ENCODE measurements at regions not wholly inside any gene's neighbourhood (a gene's known extent, or its start where the extent isn't known, plus 50 kb on each side); places are given as distances from the start of the nearest gene placed in this dataset.

- no peak for DNase-seq (ENCODE audit: low read depth in 2 of 2)
These were observed 364.1 kb upstream of the HS6ST1 start for GRCh38 chr2:128682729-128683284.

DNA sequence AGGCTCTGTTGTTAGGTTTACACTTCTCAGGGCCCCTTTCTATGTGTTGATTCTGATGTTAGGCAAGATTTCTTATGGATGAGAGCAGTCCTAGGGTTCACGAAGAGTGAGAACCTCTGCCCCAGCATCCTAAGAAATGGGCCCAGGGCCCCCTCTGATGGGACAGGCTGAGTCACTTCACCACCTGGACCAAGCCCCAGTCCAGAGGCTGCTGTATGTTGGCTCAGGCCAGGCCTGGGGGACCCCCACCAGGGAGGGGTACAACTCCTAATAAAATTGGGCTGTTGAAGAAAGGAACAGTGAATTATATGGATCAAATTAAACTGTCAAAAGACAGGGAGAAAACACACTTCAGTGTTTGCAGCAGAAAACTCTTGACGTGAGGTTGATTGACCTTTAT, 365.9 kb upstream of the HS6ST1 start:
- DNase-seq (ENCODE audit: low read depth in 2 of 2) = no peak

DNA sequence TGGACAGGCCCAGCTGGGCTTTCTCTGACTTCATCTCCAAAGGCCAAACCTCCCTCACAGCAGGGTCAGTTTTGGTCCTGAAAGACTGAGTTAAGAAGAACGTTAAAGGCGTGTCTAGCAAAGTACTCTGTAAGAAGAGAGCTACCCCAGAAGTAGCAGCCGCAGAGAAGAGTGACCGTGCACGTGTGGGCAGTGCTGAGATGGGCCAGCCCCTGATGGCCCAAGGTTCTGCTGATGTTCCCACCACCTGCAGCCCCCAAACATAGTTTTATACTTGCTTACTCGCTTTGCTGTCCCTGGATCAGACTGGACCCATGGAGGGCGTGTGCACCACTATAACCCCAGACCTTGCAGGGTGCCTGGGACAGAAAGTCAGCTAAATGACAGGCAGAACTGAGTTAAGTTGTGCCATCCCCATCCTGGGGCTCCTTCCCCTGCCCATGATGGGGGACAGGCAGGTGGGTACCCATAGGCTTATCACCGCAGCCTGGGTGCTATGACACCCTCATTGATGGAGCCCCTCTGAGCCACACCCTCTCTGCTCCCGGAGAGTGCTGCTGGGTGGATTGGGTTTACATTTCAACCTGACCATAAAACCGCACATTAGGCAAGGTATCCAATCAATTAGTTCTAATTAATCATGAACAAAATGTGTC, 367.3 kb upstream of the HS6ST1 start:
- DNase-seq (ENCODE audit: low read depth in 2 of 2) = no peak

DNA sequence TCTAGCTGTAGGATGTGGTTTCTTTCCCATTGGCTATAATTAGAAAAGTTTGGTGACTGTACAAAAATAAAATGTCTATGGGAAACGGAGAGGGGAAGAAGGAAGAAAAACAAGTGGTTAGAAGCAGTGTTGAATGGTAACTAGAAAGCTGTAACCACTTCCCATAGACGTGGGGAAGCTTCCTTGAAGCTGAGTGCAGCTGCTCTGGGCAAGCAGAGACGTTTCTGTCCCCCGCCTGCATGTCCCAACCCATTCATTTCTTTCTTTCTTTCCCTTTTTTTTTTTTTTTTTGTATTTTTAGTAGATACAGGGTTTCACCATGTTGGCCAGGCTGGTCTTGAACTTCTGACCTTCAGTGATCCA, 367.8 kb upstream of the HS6ST1 start:
- DNase-seq (ENCODE audit: low read depth in 2 of 2) = no peak

DNA sequence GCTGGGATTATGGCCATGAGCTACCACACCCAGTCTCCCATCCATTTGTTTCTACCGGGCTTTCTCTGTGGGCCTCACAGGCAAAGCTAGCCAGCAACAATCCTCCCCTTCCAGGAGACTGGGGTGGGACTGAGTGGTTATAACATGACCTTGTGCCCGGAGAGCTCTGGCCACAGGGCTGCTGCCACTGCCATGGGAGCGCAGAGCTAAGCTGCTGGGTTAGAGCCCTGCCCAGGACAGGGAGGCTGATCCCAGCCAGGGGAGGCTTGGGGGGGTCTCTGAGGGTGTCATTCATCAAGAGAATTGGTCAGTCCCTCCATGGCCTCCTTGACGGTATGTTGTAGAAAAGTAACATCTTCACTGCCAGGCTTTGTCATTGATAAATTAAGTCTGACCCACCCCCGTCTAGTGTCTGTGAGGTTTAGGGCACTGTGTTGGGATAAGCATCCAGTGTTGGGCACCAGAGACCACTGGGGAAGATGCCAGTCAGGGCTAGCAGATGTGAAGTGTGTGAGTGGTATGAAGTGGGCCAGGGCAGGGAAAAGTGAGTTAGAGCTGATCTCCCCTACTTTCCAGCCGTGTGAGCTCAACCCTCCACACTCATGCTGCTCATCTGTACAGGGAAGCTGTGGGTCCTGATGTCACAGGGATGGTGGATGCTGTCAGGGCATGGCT, 368.4 kb upstream of the HS6ST1 start:
- DNase-seq (ENCODE audit: low read depth in 2 of 2) = no peak

DNA sequence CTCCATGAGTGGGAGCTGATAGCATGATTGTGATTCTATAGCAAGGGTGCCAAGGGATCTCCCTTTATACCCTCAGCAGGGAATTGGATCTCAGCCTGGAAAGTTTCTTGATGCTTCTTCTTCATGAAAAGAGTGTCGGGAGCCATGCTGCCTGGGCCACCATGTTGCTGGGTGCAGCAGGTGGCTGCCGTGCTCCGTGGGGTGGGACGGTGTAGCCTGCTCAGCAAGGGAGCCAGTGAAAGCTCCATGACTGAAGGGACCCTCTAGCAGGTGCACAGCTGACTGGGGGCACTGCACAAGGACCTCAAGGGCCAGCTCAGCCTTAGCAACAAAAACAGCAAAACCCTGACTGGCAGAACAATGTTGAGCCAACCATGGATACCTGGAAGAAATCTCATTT, 368.9 kb upstream of the HS6ST1 start:
- DNase-seq (ENCODE audit: low read depth in 2 of 2) = no peak

DNA sequence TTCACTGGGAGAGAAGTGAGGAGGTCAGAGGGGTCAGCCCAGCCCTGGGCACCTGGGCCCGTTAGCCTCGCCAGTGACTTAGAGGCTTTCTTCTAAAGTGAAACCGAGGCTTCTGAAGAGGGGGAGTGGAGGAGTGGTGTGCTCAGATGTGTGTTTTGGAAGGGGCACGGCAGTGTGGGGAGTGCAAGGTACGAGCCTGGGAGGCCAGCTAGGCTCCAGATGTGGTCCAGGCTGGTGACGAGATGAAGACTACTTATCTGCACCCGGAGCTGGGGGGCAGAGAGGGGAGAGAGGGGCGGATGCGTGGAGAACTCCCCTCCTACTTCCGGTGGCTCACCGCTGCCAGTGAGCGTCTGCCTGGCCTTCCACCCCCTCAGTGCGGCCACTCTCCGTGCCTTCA, 371.3 kb upstream of the HS6ST1 start:
- no peak for DNase-seq (ENCODE audit: low read depth in 2 of 2)

- DNase-seq (ENCODE audit: low read depth in 2 of 2) = no peak
These were observed 371.8 kb upstream of the HS6ST1 start for GRCh38 chr2:128690431-128690830.

GRCh38 chr2:128690869-128691268, 372.2 kb upstream of the HS6ST1 start:
- DNase-seq (ENCODE audit: low read depth in 2 of 2) = no peak

DNA sequence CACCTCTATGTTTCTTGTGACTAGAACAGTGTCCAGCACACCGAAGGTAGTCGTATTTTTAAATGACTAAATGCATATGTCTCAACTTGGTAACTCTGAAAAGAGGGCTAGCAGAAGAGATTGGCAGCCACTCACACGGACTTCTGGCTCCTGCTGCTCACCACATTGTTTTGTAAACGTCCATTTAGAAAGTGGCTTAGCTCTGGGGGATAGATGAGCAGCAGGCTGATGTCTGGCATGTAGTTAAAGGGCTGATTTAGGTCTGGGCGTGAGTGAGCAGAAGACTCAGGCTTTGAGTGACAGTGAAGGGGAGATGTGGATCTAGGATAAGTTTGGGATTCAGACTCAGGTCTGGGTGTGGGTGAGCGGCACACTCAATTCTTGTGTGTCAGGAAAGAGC, 372.9 kb upstream of the HS6ST1 start:
- DNase-seq (ENCODE audit: low read depth in 2 of 2) = no peak

DNA sequence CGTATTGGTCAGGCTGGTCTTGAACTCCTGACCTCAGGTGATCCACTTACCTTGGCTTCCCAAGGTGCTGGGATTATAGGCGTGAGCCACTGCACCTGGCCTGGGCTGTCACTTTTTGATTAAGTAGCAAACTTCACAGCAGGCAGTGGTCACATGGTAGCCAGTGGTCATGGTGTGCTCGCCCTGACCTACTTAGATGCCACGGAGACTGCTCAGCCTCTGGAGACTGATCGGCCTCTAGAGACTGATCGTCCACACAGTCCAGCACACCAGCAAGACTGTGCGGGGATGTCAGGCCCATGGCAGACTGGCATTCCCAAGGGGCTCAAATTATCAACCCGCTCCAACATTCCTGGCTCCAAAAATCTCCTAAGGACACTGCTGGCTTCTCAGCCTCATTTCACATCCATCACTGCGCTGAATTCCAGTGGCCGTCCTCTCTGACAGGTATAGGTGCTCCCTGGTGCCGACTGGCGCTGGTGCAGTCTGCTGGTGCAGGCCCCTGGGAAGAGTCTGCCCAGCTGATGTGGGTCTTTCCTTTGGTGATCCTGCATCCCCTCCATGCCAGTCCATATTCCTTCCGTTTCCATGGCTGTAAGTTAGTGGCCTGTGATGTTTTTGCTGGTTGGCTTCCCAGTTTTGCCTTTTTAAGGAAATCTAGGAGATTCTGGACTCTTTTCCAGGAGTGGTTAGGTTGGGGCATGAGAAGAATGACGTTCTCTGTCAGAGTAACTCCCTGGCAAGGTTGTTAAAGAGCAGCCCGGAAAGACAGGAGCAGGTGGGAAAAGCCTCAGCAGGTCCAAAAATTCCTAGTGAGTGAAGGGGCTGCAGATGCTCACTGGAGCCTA, 374.5 kb upstream of the HS6ST1 start:
- DNase-seq (ENCODE audit: low read depth in 2 of 2) = no peak

GRCh38 chr2:128693743-128694029, 375.0 kb upstream of the HS6ST1 start:
- no peak for DNase-seq (ENCODE audit: low read depth in 2 of 2)

DNA sequence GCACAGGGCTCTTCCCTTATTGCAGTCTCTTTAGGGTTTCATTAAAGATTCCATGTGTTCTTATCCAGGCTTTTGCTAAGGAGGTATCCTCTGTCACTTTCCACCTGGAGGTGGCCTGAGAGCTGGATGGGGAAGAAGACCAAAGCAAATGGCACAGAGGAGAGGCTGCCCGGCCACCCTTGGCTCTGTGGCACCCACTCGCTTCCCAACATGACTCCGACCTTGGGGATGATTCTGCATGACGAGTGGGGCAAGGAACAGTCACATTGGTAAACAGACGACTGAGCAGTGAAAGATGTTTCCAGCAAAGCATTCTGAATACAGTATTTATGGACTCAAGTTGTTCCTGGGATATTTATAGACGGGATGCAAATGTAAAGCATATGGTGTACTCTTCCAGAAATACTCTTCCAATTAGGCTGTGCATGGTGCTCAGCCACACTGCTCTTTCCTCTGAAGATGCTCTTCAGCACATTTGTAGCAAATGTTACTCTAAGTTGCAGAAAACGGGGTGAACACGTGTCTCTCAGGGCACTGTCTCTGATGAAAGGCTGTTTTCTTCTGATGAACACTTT, 377.1 kb upstream of the HS6ST1 start:
- DNase-seq (ENCODE audit: low read depth in 2 of 2) = no peak

- DNase-seq (ENCODE audit: low read depth in 2 of 2) = no peak
These were observed 377.8 kb upstream of the HS6ST1 start for GRCh38 chr2:128696421-128696820.

DNA sequence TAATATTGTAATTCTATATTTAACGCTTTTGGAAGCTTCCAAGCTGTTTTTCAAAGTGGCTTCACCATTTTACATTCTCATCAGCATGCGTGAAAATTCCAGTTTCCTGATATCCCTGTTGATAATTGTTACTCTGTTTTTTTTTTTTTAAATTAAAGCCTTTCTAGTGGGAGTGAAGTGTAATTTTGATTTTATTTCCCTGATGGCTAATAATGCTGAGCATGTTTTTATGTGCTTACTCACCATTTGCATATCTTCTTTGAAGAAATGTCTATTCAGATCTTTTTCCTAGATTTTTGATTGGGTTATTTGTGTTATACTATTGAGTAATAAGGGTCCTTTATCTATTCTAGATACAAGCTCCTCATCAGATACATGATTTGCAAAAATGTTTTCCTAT, 382.8 kb upstream of the HS6ST1 start:
- no peak for DNase-seq (ENCODE audit: low read depth in 2 of 2)

DNA sequence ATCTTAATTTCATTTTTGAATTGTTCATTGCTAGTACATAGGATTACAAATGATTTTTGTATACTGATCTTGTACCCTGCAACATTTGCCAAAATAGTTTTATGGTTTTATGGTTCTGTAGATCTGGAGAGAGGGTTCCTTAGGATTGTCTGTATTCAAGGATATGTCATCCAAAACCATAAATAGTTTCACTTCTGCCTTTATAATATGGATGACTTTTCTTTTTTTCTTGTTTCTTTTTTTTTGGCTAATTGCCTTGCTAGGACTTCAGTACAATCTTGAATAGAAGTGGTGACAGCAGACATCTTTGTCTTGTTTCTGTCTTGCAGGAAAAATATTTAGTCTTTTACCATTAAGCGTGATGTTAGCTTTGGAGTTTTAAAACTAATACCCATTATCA, 383.9 kb upstream of the HS6ST1 start:
- no peak for DNase-seq (ENCODE audit: low read depth in 2 of 2)

DNA sequence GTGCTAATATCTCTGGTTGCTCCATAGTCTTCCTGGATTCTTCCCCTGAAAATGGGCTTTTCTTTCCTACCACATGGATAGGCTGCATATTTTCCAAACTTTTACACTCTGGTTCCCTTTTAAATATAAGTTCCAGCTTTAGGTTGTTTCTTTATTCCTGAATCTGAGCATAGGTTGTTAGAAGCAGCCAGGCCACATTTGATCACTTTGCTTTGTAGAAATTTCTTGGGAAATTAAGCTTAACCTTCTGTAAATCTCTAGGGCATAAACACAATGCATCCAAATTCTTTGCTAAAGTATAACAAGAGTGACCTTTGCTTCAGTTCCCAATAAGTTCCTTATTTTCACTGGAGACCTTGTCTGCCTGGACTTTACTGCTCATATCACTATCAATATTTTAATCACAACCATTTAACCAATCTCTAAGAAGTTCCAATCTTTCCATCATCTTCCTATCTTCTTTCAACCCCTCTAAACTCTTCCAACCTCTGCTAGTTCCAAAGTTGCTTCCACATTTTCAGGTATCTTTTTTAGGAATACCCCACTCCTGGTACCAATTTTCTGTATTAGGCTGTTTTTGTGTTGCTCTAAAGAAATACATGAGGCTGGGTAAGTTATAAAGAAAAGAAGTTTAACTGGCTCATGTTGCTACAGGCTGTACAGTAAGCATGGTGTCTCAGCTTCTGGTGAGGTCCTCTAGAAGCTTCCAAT, 389.6 kb upstream of the HS6ST1 start:
- no peak for DNase-seq (ENCODE audit: low read depth in 2 of 2)

- DNase-seq (ENCODE audit: low read depth in 2 of 2) = no peak
These were observed 391.6 kb upstream of the HS6ST1 start for GRCh38 chr2:128710242-128710641.

DNA sequence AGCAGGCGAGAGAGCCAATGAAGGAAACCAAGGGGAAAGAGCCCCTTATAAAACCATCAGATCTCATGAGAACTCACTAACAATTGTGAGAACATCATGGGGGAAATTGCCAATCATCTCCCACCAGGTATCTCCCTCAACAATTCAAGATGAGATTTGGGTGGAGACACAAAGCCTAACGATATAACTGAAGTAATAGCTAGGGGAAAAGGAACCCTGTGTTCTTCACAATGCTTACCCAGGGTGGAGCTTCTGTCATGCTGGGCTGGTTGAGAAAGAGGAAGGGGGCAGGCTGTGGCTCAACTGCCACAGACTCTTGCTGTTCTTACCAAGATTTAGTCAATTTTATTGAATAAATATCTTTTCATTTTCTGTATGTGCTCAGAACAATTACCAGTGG, 392.1 kb upstream of the HS6ST1 start:
- DNase-seq (ENCODE audit: low read depth in 2 of 2) = no peak

DNA sequence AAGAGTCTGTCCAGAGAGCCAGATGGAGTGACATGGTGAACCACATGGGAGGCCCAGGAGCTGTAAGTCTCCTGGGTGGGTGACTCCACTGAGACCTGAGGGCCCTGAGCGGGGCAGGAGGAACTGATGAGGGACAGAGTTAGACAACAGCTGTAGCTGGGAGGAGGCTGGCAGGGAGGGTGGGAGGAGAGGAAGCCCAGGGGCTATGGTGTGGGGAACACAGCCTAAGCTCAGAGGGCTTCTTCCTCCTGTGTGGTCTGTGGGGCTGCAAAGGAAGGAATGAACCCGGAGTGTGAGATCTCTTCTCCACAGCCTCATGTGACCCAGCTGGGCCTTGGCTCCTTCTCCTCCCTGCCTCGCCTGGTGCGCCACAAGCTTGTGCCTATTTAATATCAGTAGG, 395.6 kb upstream of the HS6ST1 start:
- no peak for DNase-seq (ENCODE audit: low read depth in 2 of 2)

- no peak for DNase-seq (ENCODE audit: low read depth in 2 of 2)
These were observed 396.2 kb upstream of the HS6ST1 start for GRCh38 chr2:128714851-128715312.

GRCh38 chr2:128715360-128715759, 396.7 kb upstream of the HS6ST1 start:
- DNase-seq (ENCODE audit: low read depth in 2 of 2) = no peak
